ENCODE measurements at regions not wholly inside any gene's neighbourhood (a gene's known extent, or its start where the extent isn't known, plus 50 kb on each side); places are given as distances from the start of the nearest gene placed in this dataset.
"Not testable (repeated sequence)": the region's sequence is repeated elsewhere in the genome, so short reads cannot be mapped to it uniquely, and the experiment has no call there.

DNA sequence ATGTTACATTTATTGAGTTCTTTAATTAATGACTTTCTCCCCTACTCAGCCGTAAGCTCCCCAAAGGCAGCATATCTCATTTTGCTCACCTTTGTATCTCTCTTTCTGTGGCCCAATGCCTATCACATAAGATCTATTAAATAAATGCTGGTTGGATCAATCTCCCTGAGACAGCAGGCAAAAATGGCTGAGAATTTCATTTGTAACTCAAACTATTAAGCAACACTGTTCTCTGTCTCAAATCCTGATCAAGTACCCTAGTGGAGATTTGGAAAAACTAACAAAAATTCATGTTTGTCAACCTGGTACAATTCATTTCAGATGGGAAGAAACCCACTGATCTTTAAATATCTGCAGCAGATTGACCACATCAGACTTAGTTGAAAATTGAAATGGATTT, 127.4 kb downstream of the ZFAND4 start:
- no peaks in the 10 kb centered on the region for H3K27me3 ChIP-seq (replicated peaks; ENCODE audit: control insufficient read depth, insufficient read depth, low read length)
- Mint-ChIP-seq H3K4me3 (ENCODE audit: unreplicated experiment) (no peak overlapping the region), H3K27ac (ENCODE audit: unreplicated experiment) (no peak overlapping the region), H3K4me1 (ENCODE audit: low read depth, unreplicated experiment) (no peaks in the 10 kb centered on the region), H3K9me3 (ENCODE audit: unreplicated experiment) (no peaks in the 10 kb centered on the region), H3K27me3 (ENCODE audit: insufficient read depth, unreplicated experiment) (no peaks in the 10 kb centered on the region), H3K36me3 (ENCODE audit: insufficient read depth, unreplicated experiment) (no peaks in the 10 kb centered on the region)
- no peaks in the 10 kb centered on the region for H3K36me3 ChIP-seq (ENCODE audit: control insufficient read depth, insufficient read depth, low read length)
- no peaks in the 10 kb centered on the region for H3K9me3 ChIP-seq
- no peak for DNase-seq
- ChIA-PET CTCF (no interaction called here), POLR2A (no interaction called here)
- no peak for TF ChIP-seq CTCF (IDR thresholded peaks at IDR 0.05; ENCODE audit: insufficient read depth in 1 of 2, low read depth in 1 of 2, low read length in 1 of 2, severe bottlenecking in 1 of 2, unreplicated experiment in 1 of 2)
- H3K4me3 ChIP-seq (ENCODE audit: low read depth, low read length): no peak overlapping the region
- no peaks in the 10 kb centered on the region for H3K4me1 ChIP-seq
- no TSS peak for BruUV-seq (replicated peaks)
- intact Hi-C loops (cut with micrococcal nuclease; ENCODE audit: unreplicated experiment): loop anchor here (2.0 kb wide), 1 partner anchor 20 kb away; no protein-coding TSS in a partner anchor

DNA sequence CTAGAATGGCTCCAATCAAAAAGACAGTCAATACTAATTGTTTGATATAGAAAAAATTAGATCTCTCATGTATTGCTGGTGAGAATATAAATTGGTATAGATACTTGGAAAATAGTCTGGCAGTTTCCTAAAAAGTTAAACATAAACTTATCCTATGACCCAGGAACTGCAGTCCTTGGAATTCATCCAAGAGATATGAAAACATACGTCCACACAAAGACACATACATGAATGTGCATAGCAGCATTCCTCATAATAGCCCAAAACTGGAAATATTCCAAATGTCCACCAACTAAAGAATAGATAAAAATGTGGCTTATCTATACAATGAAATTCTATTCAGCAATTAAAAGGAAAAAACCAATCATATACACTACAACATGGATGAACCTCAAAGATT, 128.4 kb downstream of the ZFAND4 start:
- Mint-ChIP-seq H3K4me3 (ENCODE audit: unreplicated experiment) (no peak overlapping the region), H3K4me1 (ENCODE audit: low read depth, unreplicated experiment) (no peaks in the 10 kb centered on the region), H3K27me3 (ENCODE audit: insufficient read depth, unreplicated experiment) (no peaks in the 10 kb centered on the region), H3K36me3 (ENCODE audit: insufficient read depth, unreplicated experiment) (no peaks in the 10 kb centered on the region), H3K9me3 (ENCODE audit: unreplicated experiment) (no peaks in the 10 kb centered on the region), H3K27ac (ENCODE audit: unreplicated experiment) (no peak overlapping the region)
- BruUV-seq (replicated peaks): no TSS peak
- no peaks in the 10 kb centered on the region for H3K4me1 ChIP-seq
- H3K4me3 ChIP-seq (ENCODE audit: low read depth, low read length): no peak overlapping the region
- DNase-seq: no peak
- no peaks in the 10 kb centered on the region for H3K27me3 ChIP-seq (replicated peaks; ENCODE audit: control insufficient read depth, insufficient read depth, low read length)
- CTCF ChIA-PET: no interaction called here
- POLR2A ChIA-PET: interaction anchor here (0.6 kb wide), 1 partner anchor 66 kb away, joined by 3 read pairs; no protein-coding TSS in a partner anchor
- H3K36me3 ChIP-seq (ENCODE audit: control insufficient read depth, insufficient read depth, low read length): no peaks in the 10 kb centered on the region
- intact Hi-C loops (cut with micrococcal nuclease; ENCODE audit: unreplicated experiment): loop anchor here (2.0 kb wide), 1 partner anchor 19 kb away; no protein-coding TSS in a partner anchor
- no peaks in the 10 kb centered on the region for H3K9me3 ChIP-seq
- TF ChIP-seq CTCF (IDR thresholded peaks at IDR 0.05; ENCODE audit: insufficient read depth in 1 of 2, low read depth in 1 of 2, low read length in 1 of 2, severe bottlenecking in 1 of 2, unreplicated experiment in 1 of 2): no peak

GRCh38 chr10:45541032-45541431, 131.5 kb downstream of the ZFAND4 start:
- H3K4me3 Mint-ChIP-seq (ENCODE audit: unreplicated experiment); H3K27me3 Mint-ChIP-seq (ENCODE audit: insufficient read depth, unreplicated experiment); DNase-seq; H3K9me3 ChIP-seq; H3K4me1 Mint-ChIP-seq (ENCODE audit: low read depth, unreplicated experiment); H3K9me3 Mint-ChIP-seq (ENCODE audit: unreplicated experiment); POLR2A ChIA-PET; H3K36me3 ChIP-seq (ENCODE audit: control insufficient read depth, insufficient read depth, low read length); H3K4me3 ChIP-seq (ENCODE audit: low read depth, low read length); H3K27me3 ChIP-seq (replicated peaks; ENCODE audit: control insufficient read depth, insufficient read depth, low read length); H3K36me3 Mint-ChIP-seq (ENCODE audit: insufficient read depth, unreplicated experiment); H3K27ac Mint-ChIP-seq (ENCODE audit: unreplicated experiment); intact Hi-C loops (cut with micrococcal nuclease; ENCODE audit: unreplicated experiment); BruUV-seq (replicated peaks); CTCF ChIA-PET; H3K4me1 ChIP-seq: not testable (repeated sequence)

- H3K36me3 ChIP-seq (ENCODE audit: control insufficient read depth, insufficient read depth, low read length); H3K4me3 Mint-ChIP-seq (ENCODE audit: unreplicated experiment); H3K9me3 ChIP-seq; H3K36me3 Mint-ChIP-seq (ENCODE audit: insufficient read depth, unreplicated experiment); POLR2A ChIA-PET; H3K27ac Mint-ChIP-seq (ENCODE audit: unreplicated experiment); H3K9me3 Mint-ChIP-seq (ENCODE audit: unreplicated experiment); H3K27me3 Mint-ChIP-seq (ENCODE audit: insufficient read depth, unreplicated experiment); H3K4me3 ChIP-seq (ENCODE audit: low read depth, low read length); CTCF ChIA-PET; H3K27me3 ChIP-seq (replicated peaks; ENCODE audit: control insufficient read depth, insufficient read depth, low read length); BruUV-seq (replicated peaks); intact Hi-C loops (cut with micrococcal nuclease; ENCODE audit: unreplicated experiment); H3K4me1 ChIP-seq; DNase-seq; H3K4me1 Mint-ChIP-seq (ENCODE audit: low read depth, unreplicated experiment): not testable (repeated sequence)
These were observed 132.0 kb downstream of the ZFAND4 start for GRCh38 chr10:45540589-45540988.

DNA sequence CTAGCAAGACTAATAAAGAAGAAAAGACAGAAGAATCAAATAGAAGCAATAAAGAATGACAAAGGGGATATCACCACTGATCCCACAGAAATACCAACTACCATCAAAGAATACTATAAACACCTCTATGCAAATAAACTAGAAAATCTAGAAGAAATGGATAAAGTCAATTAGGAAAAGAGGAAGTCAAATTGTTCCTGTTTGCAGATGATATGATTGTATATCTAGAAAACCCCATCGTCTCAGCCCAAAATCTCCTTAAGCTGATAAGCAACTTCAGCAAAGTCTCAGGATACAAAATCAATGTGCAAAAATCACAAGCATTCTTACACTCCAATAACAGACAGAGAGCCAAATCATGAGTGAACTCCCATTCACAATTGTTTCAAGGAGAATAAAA, 133.0 kb downstream of the ZFAND4 start:
- CTCF ChIA-PET; H3K4me1 Mint-ChIP-seq (ENCODE audit: low read depth, unreplicated experiment); H3K9me3 ChIP-seq; BruUV-seq (replicated peaks); H3K4me3 Mint-ChIP-seq (ENCODE audit: unreplicated experiment); POLR2A ChIA-PET; H3K27me3 ChIP-seq (replicated peaks; ENCODE audit: control insufficient read depth, insufficient read depth, low read length); H3K36me3 Mint-ChIP-seq (ENCODE audit: insufficient read depth, unreplicated experiment); intact Hi-C loops (cut with micrococcal nuclease; ENCODE audit: unreplicated experiment); DNase-seq; H3K27ac Mint-ChIP-seq (ENCODE audit: unreplicated experiment); H3K36me3 ChIP-seq (ENCODE audit: control insufficient read depth, insufficient read depth, low read length); H3K9me3 Mint-ChIP-seq (ENCODE audit: unreplicated experiment); H3K4me1 ChIP-seq; H3K27me3 Mint-ChIP-seq (ENCODE audit: insufficient read depth, unreplicated experiment); H3K4me3 ChIP-seq (ENCODE audit: low read depth, low read length): not testable (repeated sequence)

All from Caco-2 (cell line).